OCI-LY3 (cell line): ENCODE measurements at regions not wholly inside any gene's neighbourhood (a gene's known extent, or its start where the extent isn't known, plus 50 kb on each side); places are given as distances from the start of the nearest gene placed in this dataset.
A peak's percentile ranks its signal among the peaks of the same experiment; 100 is the strongest.

ENCODE experiments used
- H2AFZ ChIP-seq: fragments of 200-600, 300-600 bp; shearing (Covaris generic); 2 replicates; pipeline ENCODE4 v1.6.0; 2014; ENCODE audit warnings: antibody characterized with exemption, low read depth, low read length
- H3K27ac ChIP-seq: fragments of 200-600, 300-600 bp; sonication (generic); 2 replicates; pipeline ENCODE4 v1.5.1; 2014; ENCODE audit warnings: mild to moderate bottlenecking, low read length, moderate library complexity, mixed read lengths
- H3K27me3 ChIP-seq: fragments of 200-600, 300-600 bp; sonication (generic); 2 replicates; pipeline ENCODE4 v1.6.1; 2014; ENCODE audit warnings: low read depth, low read length, mixed read lengths
- H3K36me3 ChIP-seq: fragments of 200-600, 300-600 bp; sonication (generic); replicated peaks from 2 replicates; pipeline ENCODE3; 2014; ENCODE audit warnings: low read depth, low read length, mixed read lengths
- H3K4me1 ChIP-seq: fragments of 300-600, 200-600 bp; sonication (generic); 2 replicates; pipeline ENCODE4 v1.6.1; 2014; ENCODE audit warnings: low read length, mixed read lengths
- H3K4me2 ChIP-seq: fragments of 200-600, 300-600 bp; sonication (generic); 2 replicates; pipeline ENCODE4 v1.6.1; 2014; ENCODE audit warnings: low read length, mixed read lengths
- H3K4me3 ChIP-seq: fragments of 300-600, 200-600 bp; sonication (generic); 2 replicates; pipeline ENCODE4 v1.5.1; 2014; ENCODE audit warnings: antibody characterized with exemption, mild to moderate bottlenecking, low read length, moderate library complexity
- H3K79me2 ChIP-seq: fragments of 300-600, 200-600 bp; shearing (Covaris generic); 2 replicates; pipeline ENCODE4 v1.6.1; 2014; ENCODE audit warnings: mild to moderate bottlenecking, low read length, mixed read lengths
- H3K9ac ChIP-seq: fragments of 300-600, 200-600 bp; shearing (Covaris generic); 2 replicates; pipeline ENCODE4 v1.6.0; 2014; ENCODE audit warnings: mild to moderate bottlenecking, low read length, moderate library complexity
- H3K9me3 ChIP-seq: fragments of 200-600, 300-600 bp; shearing (Covaris generic); 2 replicates; pipeline ENCODE4 v1.6.1; 2014; ENCODE audit warnings: low read length, mixed read lengths; ENCODE audit not compliant: insufficient read depth
- H4K20me1 ChIP-seq: fragments of 200-600, 300-600 bp; sonication (generic); 2 replicates; pipeline ENCODE4 v1.6.1; 2016; ENCODE audit warnings: low read length, mixed read lengths; ENCODE audit not compliant: insufficient read depth
- CTCF ChIP-seq: fragments of 200-600, 300-600 bp; sonication (generic); IDR thresholded peaks from 2 replicates; pipeline ENCODE4 v1.5.1; 2014; ENCODE audit warnings: antibody characterized with exemption, low read length, low read depth
- EZH2phosphoT487 ChIP-seq: fragments of 200-600 bp; shearing (Covaris generic); IDR thresholded peaks from 2 replicates; pipeline ENCODE4 v1.6.1; 2018; ENCODE audit warnings: antibody characterized with exemption, mixed run types, low read depth

- peaks cover 29% of the 10 kb centered on the region for H3K27me3 ChIP-seq
- H3K4me1 ChIP-seq, result peaks cover 75% of the 10 kb centered on the region
- no peak for TF ChIP-seq CTCF
- no peak for TF ChIP-seq EZH2phosphoT487
- H3K36me3 ChIP-seq, result no peaks in the 10 kb centered on the region
- no peak overlapping the region for H3K27ac ChIP-seq
- no peak overlapping the region for H3K4me3 ChIP-seq
- H3K9ac ChIP-seq, result no peak overlapping the region
- H3K79me2 ChIP-seq, result no peaks in the 10 kb centered on the region
- no peaks in the 10 kb centered on the region for H3K9me3 ChIP-seq
- H3K4me2 ChIP-seq, result peak overlapping the region; percentile 63; the same call in 1 of the 2 replicates
- H4K20me1 ChIP-seq, result no peaks in the 10 kb centered on the region
- no peak overlapping the region for H2AFZ ChIP-seq
These were observed 84.9 kb downstream of the ZNF280B start for GRCh38 chr22:22423681-22424080.

GRCh38 chr22:22424210-22424800 lies 84.2 kb downstream of the ZNF280B start:
- no peaks in the 10 kb centered on the region for H3K9me3 ChIP-seq
- no peak overlapping the region for H2AFZ ChIP-seq
- H3K4me1 ChIP-seq, result peaks cover 75% of the 10 kb centered on the region
- no peak overlapping the region for H3K9ac ChIP-seq
- no peak for TF ChIP-seq CTCF
- no peak for TF ChIP-seq EZH2phosphoT487
- H3K4me3 ChIP-seq, result no peak overlapping the region
- H4K20me1 ChIP-seq, result no peaks in the 10 kb centered on the region
- peak overlapping the region; percentile 32; the same call in 1 of the 2 replicates for H3K4me2 ChIP-seq
- H3K36me3 ChIP-seq, result no peaks in the 10 kb centered on the region
- no peaks in the 10 kb centered on the region for H3K79me2 ChIP-seq
- H3K27ac ChIP-seq, result no peak overlapping the region
- H3K27me3 ChIP-seq, result peaks cover 23% of the 10 kb centered on the region

GRCh38 chr22:22424956-22425355 lies 83.6 kb downstream of the ZNF280B start:
- Histone ChIP-seq H3K36me3 (no peaks in the 10 kb centered on the region), H3K9ac (no peak overlapping the region), H3K4me1 (peaks cover 75% of the 10 kb centered on the region), H3K4me2 (peak overlapping the region; percentile 20; the same call in 1 of the 2 replicates), H3K9me3 (no peaks in the 10 kb centered on the region), H2AFZ (no peak overlapping the region), H4K20me1 (no peaks in the 10 kb centered on the region), H3K27ac (no peak overlapping the region), H3K79me2 (no peaks in the 10 kb centered on the region), H3K4me3 (no peak overlapping the region), H3K27me3 (peaks cover 17% of the 10 kb centered on the region)
- TF ChIP-seq CTCF (no peak), EZH2phosphoT487 (no peak)

- Histone ChIP-seq H3K4me1 (peaks cover 75% of the 10 kb centered on the region), H3K9ac (no peak overlapping the region), H2AFZ (no peak overlapping the region), H3K9me3 (no peaks in the 10 kb centered on the region), H4K20me1 (no peaks in the 10 kb centered on the region), H3K4me2 (peak overlapping the region; percentile 20; the same call in 1 of the 2 replicates), H3K36me3 (no peaks in the 10 kb centered on the region), H3K27me3 (peaks cover 13% of the 10 kb centered on the region), H3K79me2 (no peaks in the 10 kb centered on the region), H3K27ac (no peak overlapping the region), H3K4me3 (no peak overlapping the region)
- no peak for TF ChIP-seq EZH2phosphoT487
- TF ChIP-seq CTCF, result no peak
These were observed 83.2 kb downstream of the ZNF280B start for GRCh38 chr22:22425356-22425755.
